Upper lobe of left lung (tissue), 6 donors: ENCODE measurements at regions not wholly inside any gene's neighbourhood (a gene's known extent, or its start where the extent isn't known, plus 50 kb on each side); places are given as distances from the start of the nearest gene placed in this dataset.
A peak's percentile ranks its signal among the peaks of the same experiment; 100 is the strongest.
"Not testable (repeated sequence)": the region's sequence is repeated elsewhere in the genome, so short reads cannot be mapped to it uniquely, and the experiment has no call there.

ENCODE experiments used
- ATAC-seq, 2 donors: fragments of 200-7000 bp; cut with Tn5 transposase; one replicate each; pipeline ENCODE4 v1.9.1; 2022; ENCODE audit warnings: mild to moderate bottlenecking in 2 of 2, moderate library complexity in 2 of 2; ENCODE audit not compliant: low FRiP score in 2 of 2
- DNase-seq, 2 donors: peaks; one replicate each; pipeline ENCODE4 v3.0.0-alpha.2; 2019 to 2020
- H3K27ac ChIP-seq, 4 donors: fragments of 200-600 bp; sonication (generic); one replicate each; pipeline ENCODE4 v1.5.1; 2016 to 2019
- H3K27me3 ChIP-seq, 4 donors: fragments of 200-600 bp; sonication (generic); one replicate each; pipeline ENCODE4 v1.5.1; 2017 to 2019
- H3K36me3 ChIP-seq, 4 donors: fragments of 200-600 bp; sonication (generic); one replicate each; pipeline ENCODE4 v1.5.1; 2016 to 2019
- H3K4me1 ChIP-seq, 4 donors: fragments of 200-600 bp; sonication (generic); one replicate each; pipeline ENCODE4 v1.5.1; 2018 to 2019
- H3K4me3 ChIP-seq, 4 donors: fragments of 200-600 bp; sonication (generic); one replicate each; pipeline ENCODE4 v1.5.1; 2017 to 2019; ENCODE audit warnings: mild to moderate bottlenecking in 2 of 4, moderate library complexity in 1 of 4
- H3K9me3 ChIP-seq, 4 donors: fragments of 200-600 bp; sonication (generic); one replicate each; pipeline ENCODE4 v1.5.1; 2018 to 2019
- WGBS, 2 donors: methylation state at CpG; one replicate each; pipeline ENCODE4 v1.1.5; 2017 to 2018; 5-methylcytosine and 5-hydroxymethylcytosine counted together
- donor health status: DM: no; HTN: no; CAD: no; lungs with moderate emphysema.
- donor health status: DM: no; HTN: yes; CAD: no; lungs with severe emphysema.

- not testable (repeated sequence) for ATAC-seq, H3K27me3 ChIP-seq, H3K4me3 ChIP-seq, H3K27ac ChIP-seq, DNase-seq, H3K4me1 ChIP-seq, H3K36me3 ChIP-seq, H3K9me3 ChIP-seq
- 67 to 68% methylated on average over 5 of the region's 5 CpGs for WGBS, 2 donors
These were observed 353.9 kb upstream of the FOLH1 start for GRCh38 chr11:49562262-49562661.

- WGBS, 2 donors, result 58 to 66% methylated on average over 4 of the region's 4 CpGs
- H3K4me1 ChIP-seq, H3K4me3 ChIP-seq, H3K27ac ChIP-seq, H3K27me3 ChIP-seq, ATAC-seq, DNase-seq, H3K36me3 ChIP-seq, H3K9me3 ChIP-seq: not testable (repeated sequence)
These were observed 371.1 kb upstream of the FOLH1 start for GRCh38 chr11:49579492-49579891.

- not testable (repeated sequence) for H3K27me3 ChIP-seq, DNase-seq
- WGBS, 2 donors, result 64 to 70% methylated on average over 2 of the region's 2 CpGs
These were observed 366.7 kb upstream of the OR4C13 start for GRCh38 chr11:49585495-49585894.

GRCh38 chr11:49608892-49609291 lies 343.3 kb upstream of the OR4C13 start:
- H3K4me3 ChIP-seq, H3K36me3 ChIP-seq, H3K4me1 ChIP-seq, H3K9me3 ChIP-seq, H3K27me3 ChIP-seq, H3K27ac ChIP-seq, ATAC-seq, DNase-seq: not testable (repeated sequence)

More at GRCh38 chr11:49585495-49585894, 366.7 kb upstream of the OR4C13 start:
- H3K4me1 ChIP-seq, H3K4me3 ChIP-seq, H3K27ac ChIP-seq, H3K9me3 ChIP-seq, ATAC-seq, H3K36me3 ChIP-seq: not testable (repeated sequence)

DNA sequence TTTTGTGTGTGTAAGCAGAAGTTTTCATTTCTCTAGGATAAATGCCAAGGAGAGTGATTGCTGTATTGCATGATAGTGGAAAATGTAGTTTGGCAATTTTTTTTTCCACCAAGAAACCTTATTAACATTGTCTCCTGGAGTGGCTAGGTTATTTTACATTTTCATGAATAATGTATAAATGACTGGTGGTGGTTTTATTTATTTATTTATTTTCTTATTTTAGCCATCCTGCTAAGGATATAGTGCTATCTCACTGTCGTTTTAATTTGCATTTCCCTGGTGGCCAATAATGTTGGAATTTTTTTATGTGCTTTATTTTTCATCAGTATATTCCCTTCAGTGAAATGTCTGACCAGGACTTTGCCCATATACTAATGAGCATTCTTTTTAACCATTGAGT lies 328.3 kb upstream of the OR4C13 start:
- WGBS, 2 donors, result 0 to 24% methylated on average over 1 of the region's 1 CpG
- not testable (repeated sequence) for ATAC-seq

DNA sequence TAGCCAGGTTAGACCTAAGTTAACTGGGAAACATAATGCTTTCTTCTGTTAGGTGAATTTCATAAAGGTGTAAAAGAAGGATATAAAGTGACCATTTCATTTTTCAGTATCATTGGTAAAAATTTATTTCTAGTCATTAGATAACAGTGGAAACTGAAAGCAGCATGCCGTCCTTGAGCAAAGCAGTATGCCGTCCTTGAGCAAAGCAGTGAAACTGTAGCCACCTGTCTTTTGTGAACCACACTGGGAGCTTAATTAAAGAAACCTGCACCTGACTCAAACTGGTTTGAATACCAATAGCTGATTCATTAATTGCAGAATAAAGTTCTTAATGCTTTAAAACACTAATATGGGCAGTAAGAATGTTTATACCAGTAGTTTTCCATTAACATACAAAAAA lies 281.5 kb upstream of the OR4C13 start:
- not testable (repeated sequence) for H3K4me3 ChIP-seq, H3K4me1 ChIP-seq, H3K27ac ChIP-seq, H3K9me3 ChIP-seq, DNase-seq, H3K36me3 ChIP-seq, H3K27me3 ChIP-seq, ATAC-seq
- 79 to 84% methylated on average over 2 of the region's 2 CpGs for WGBS, 2 donors

More for the DNA sequence above, 328.3 kb upstream of the OR4C13 start:
- not testable (repeated sequence) for H3K4me3 ChIP-seq, H3K4me1 ChIP-seq, DNase-seq, H3K27ac ChIP-seq, H3K36me3 ChIP-seq, H3K9me3 ChIP-seq, H3K27me3 ChIP-seq

- not testable (repeated sequence) for H3K4me3 ChIP-seq, H3K27me3 ChIP-seq, DNase-seq, H3K9me3 ChIP-seq, H3K36me3 ChIP-seq, ATAC-seq, H3K27ac ChIP-seq, H3K4me1 ChIP-seq
- 33 to 46% methylated on average over 1 of the region's 1 CpG for WGBS, 2 donors
These were observed 250.1 kb upstream of the OR4C13 start for GRCh38 chr11:49702121-49702520.

DNA sequence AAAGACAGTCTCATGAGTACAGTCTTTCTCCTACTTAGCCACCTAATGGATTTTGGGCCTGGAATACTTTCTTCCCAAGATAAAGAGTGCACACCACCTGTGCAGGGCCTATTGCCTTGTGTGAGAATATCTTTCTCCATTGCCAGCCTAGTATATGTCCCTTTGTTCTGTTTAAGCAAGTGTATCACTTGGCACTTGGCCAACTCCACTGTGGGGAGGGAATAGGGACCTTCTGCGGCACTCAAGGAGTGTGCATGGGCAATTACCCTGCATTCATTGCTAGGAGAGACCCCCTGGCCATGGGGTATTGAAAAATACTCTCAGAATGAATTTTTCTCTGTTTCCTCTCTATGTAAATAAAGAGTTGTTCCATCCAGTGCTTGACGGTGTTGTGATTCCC lies 201.7 kb upstream of the OR4C13 start:
- not testable (repeated sequence) for H3K9me3 ChIP-seq, H3K4me3 ChIP-seq, H3K27me3 ChIP-seq, DNase-seq, H3K36me3 ChIP-seq, H3K27ac ChIP-seq, H3K4me1 ChIP-seq, ATAC-seq
- 50 to 70% methylated on average over 2 of the region's 2 CpGs for WGBS, 2 donors

DNA sequence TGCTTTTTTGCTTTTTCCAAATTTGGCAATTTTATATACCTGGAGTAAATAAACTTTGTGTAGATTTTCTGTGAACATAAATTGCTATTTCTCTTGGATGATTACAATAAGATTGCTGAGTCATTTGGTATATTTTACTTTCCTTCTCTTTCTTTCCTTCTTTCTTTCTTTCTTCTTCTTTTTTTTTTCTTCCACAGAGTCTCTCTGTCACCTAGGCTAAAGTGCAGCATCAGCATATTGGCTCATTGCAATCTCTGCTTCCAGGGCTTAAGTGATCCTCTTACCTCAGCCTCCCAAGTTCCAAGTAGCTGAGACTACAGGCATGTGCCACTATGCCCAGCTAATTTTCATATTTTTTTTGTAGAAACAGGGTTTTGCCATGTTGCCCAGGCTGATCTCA lies 201.2 kb upstream of the OR4C13 start:
- not testable (repeated sequence) for DNase-seq, H3K9me3 ChIP-seq, H3K4me3 ChIP-seq

GRCh38 chr11:49780791-49781190 lies 171.4 kb upstream of the OR4C13 start:
- 91 to 97% methylated on average over 16 to 20 of the region's 20 CpGs for WGBS, 2 donors
- not testable (repeated sequence) for H3K27ac ChIP-seq, H3K4me3 ChIP-seq, H3K36me3 ChIP-seq, H3K9me3 ChIP-seq, H3K4me1 ChIP-seq, H3K27me3 ChIP-seq, ATAC-seq
- DNase-seq, result peak in 1 of 2 donors; percentile 59

More for the DNA sequence above, 201.2 kb upstream of the OR4C13 start:
- not testable (repeated sequence) for H3K36me3 ChIP-seq, H3K4me1 ChIP-seq, ATAC-seq, H3K27me3 ChIP-seq, H3K27ac ChIP-seq

DNA sequence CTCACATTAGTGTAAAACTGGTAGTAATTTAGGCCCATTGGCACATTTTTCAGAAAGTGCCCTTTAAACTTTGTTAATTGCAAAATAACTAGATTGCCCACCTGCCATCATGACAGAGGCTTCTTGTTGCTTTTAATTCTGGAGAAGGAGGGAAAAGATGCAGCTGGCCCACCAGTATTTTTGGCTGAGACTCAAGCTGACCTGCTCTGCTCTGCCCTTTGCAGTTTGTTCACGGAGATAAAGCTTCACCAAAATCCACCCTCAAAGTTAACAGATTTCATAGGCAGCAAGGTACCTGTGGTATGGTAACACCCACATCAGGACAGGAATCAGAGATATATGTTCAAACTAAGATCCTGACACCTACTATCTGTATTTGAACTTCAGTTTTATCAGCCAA lies 170.2 kb upstream of the OR4C13 start:
- DNase-seq, H3K27ac ChIP-seq, H3K36me3 ChIP-seq, H3K4me3 ChIP-seq, H3K4me1 ChIP-seq, H3K27me3 ChIP-seq, H3K9me3 ChIP-seq, ATAC-seq: not testable (repeated sequence)
- 75 to 93% methylated on average over 1 of the region's 1 CpG for WGBS, 2 donors

DNA sequence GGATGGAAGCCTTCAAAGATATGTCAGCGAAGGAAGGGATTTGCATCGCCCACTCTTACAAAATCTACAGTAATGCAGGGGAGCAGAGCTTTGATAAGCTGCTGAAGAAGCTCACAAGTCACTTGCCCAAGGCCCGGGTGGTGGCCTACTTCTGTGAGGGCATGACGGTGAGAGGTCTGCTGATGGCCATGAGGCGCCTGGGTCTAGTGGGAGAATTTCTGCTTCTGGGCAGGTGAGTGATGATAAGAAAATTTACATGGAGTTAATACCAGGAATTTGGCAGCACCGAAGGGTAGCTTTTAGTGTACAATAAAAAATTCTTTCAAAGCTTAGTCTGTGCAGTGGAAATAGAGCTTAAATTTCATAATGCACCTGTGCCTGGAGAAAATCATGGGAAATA lies 168.3 kb upstream of the OR4C13 start:
- 87 to 88% methylated on average over 4 to 5 of the region's 6 CpGs for WGBS, 2 donors
- DNase-seq, H3K9me3 ChIP-seq, H3K27me3 ChIP-seq, ATAC-seq, H3K4me3 ChIP-seq, H3K36me3 ChIP-seq, H3K27ac ChIP-seq, H3K4me1 ChIP-seq: not testable (repeated sequence)

- not testable (repeated sequence) for ATAC-seq, H3K9me3 ChIP-seq, H3K27ac ChIP-seq, DNase-seq, H3K4me3 ChIP-seq, H3K4me1 ChIP-seq, H3K36me3 ChIP-seq, H3K27me3 ChIP-seq
- WGBS, 2 donors, result 55 to 76% methylated on average over 2 of the region's 2 CpGs
These were observed 162.4 kb upstream of the OR4C13 start for GRCh38 chr11:49789787-49790186.

GRCh38 chr11:49798206-49798837 lies 153.9 kb upstream of the OR4C13 start:
- peak in 1 of 2 donors; percentile 72 for DNase-seq
- ATAC-seq, H3K4me1 ChIP-seq, H3K4me3 ChIP-seq, H3K36me3 ChIP-seq, H3K27me3 ChIP-seq, H3K27ac ChIP-seq, H3K9me3 ChIP-seq: not testable (repeated sequence)
- WGBS, 2 donors, result 88 to 89% methylated on average over 6 to 25 of the region's 39 CpGs
